HCEC 1CT (cell line): ENCODE measurements at regions not wholly inside any gene's neighbourhood (a gene's known extent, or its start where the extent isn't known, plus 50 kb on each side); places are given as distances from the start of the nearest gene placed in this dataset.
"Not testable (repeated sequence)": the region's sequence is repeated elsewhere in the genome, so short reads cannot be mapped to it uniquely, and the experiment has no call there.

Experiments
- DNase-seq: peaks from one replicate; pipeline ENCODE4 v3.0.0-alpha.2; 2017

GRCh38 chr14:71332476-71332875, 425.2 kb downstream of the PCNX1 start:
- no peak for DNase-seq

GRCh38 chr14:71333705-71334104, 426.4 kb downstream of the PCNX1 start:
- DNase-seq, result no peak

GRCh38 chr14:71336489-71337192, 429.4 kb downstream of the PCNX1 start:
- DNase-seq, result no peak

- DNase-seq, result no peak
Measured at GRCh38 chr14:71338153-71338552, 430.9 kb downstream of the PCNX1 start.

GRCh38 chr14:71339650-71340415, 432.6 kb downstream of the PCNX1 start:
- DNase-seq, result no peak

GRCh38 chr14:71341156-71341555, 433.9 kb downstream of the PCNX1 start:
- no peak for DNase-seq

- no peak for DNase-seq
Measured at GRCh38 chr14:71343724-71344123, 436.5 kb downstream of the PCNX1 start.

GRCh38 chr14:71344506-71344905, 437.2 kb downstream of the PCNX1 start:
- DNase-seq, result no peak

- no peak for DNase-seq
Measured at GRCh38 chr14:71346685-71347084, 439.4 kb downstream of the PCNX1 start.

- DNase-seq, result no peak
Measured at GRCh38 chr14:71348394-71348793, 441.1 kb downstream of the PCNX1 start.

- DNase-seq, result no peak
Measured at GRCh38 chr14:71348817-71349216, 441.6 kb downstream of the PCNX1 start.

- DNase-seq, result no peak
Measured at GRCh38 chr14:71354142-71354541, 446.9 kb downstream of the PCNX1 start.

- DNase-seq, result no peak
Measured at GRCh38 chr14:71354801-71355200, 447.5 kb downstream of the PCNX1 start.

- peak; percentile 35 for DNase-seq
Measured at GRCh38 chr14:71355324-71356201, 448.3 kb downstream of the PCNX1 start.

GRCh38 chr14:71358209-71358931, 451.1 kb downstream of the PCNX1 start:
- no peak for DNase-seq

GRCh38 chr14:71358932-71359421, 451.7 kb downstream of the PCNX1 start:
- DNase-seq, result not testable (repeated sequence)

- DNase-seq, result no peak
Measured at GRCh38 chr14:71359823-71360222, 452.6 kb downstream of the PCNX1 start.

GRCh38 chr14:71361336-71361735, 454.1 kb downstream of the PCNX1 start:
- DNase-seq, result peak; percentile 61

GRCh38 chr14:71361874-71362273, 454.6 kb downstream of the PCNX1 start:
- no peak for DNase-seq

- no peak for DNase-seq
Measured at GRCh38 chr14:71362282-71362681, 455.0 kb downstream of the PCNX1 start.

GRCh38 chr14:71362920-71363584, 455.8 kb downstream of the PCNX1 start:
- peak; percentile 42 for DNase-seq
